ENCODE measurements at regions not wholly inside any gene's neighbourhood (a gene's known extent, or its start where the extent isn't known, plus 50 kb on each side); places are given as distances from the start of the nearest gene placed in this dataset.
A peak's percentile ranks its signal among the peaks of the same experiment; 100 is the strongest.
"Not testable (repeated sequence)": the region's sequence is repeated elsewhere in the genome, so short reads cannot be mapped to it uniquely, and the experiment has no call there.

GRCh38 chr4:9110700-9111099, 59.5 kb upstream of the FAM90A26 start:
- not testable (repeated sequence) for H3K27me3 Mint-ChIP-seq (ENCODE audit: low read depth); H3K36me3 Mint-ChIP-seq (ENCODE audit: low read depth); H3K27ac Mint-ChIP-seq (ENCODE audit: unreplicated experiment); DNase-seq (ENCODE audit: low spot score); H3K4me3 Mint-ChIP-seq (ENCODE audit: unreplicated experiment); H3K4me1 Mint-ChIP-seq (ENCODE audit: low read depth); H3K9me3 Mint-ChIP-seq (ENCODE audit: low read depth)

- H3K4me3 Mint-ChIP-seq (ENCODE audit: unreplicated experiment); H3K36me3 Mint-ChIP-seq (ENCODE audit: low read depth); H3K27me3 Mint-ChIP-seq (ENCODE audit: low read depth); DNase-seq (ENCODE audit: low spot score); H3K27ac Mint-ChIP-seq (ENCODE audit: unreplicated experiment); H3K9me3 Mint-ChIP-seq (ENCODE audit: low read depth); H3K4me1 Mint-ChIP-seq (ENCODE audit: low read depth): not testable (repeated sequence)
- TF ChIP-seq CTCF (IDR thresholded peaks at IDR 0.05), result peak; percentile 54
Measured at GRCh38 chr4:9103148-9103524, 67.1 kb upstream of the FAM90A26 start.

GRCh38 chr4:9102471-9103147, 67.6 kb upstream of the FAM90A26 start:
- not testable (repeated sequence) for H3K9me3 Mint-ChIP-seq (ENCODE audit: low read depth); H3K36me3 Mint-ChIP-seq (ENCODE audit: low read depth); H3K4me3 Mint-ChIP-seq (ENCODE audit: unreplicated experiment); H3K27me3 Mint-ChIP-seq (ENCODE audit: low read depth); H3K27ac Mint-ChIP-seq (ENCODE audit: unreplicated experiment); H3K4me1 Mint-ChIP-seq (ENCODE audit: low read depth); DNase-seq (ENCODE audit: low spot score)

- H3K4me1 Mint-ChIP-seq (ENCODE audit: low read depth); H3K36me3 Mint-ChIP-seq (ENCODE audit: low read depth); DNase-seq (ENCODE audit: low spot score); H3K27ac Mint-ChIP-seq (ENCODE audit: unreplicated experiment); H3K27me3 Mint-ChIP-seq (ENCODE audit: low read depth); H3K4me3 Mint-ChIP-seq (ENCODE audit: unreplicated experiment): not testable (repeated sequence)
- peaks cover 46% of the 10 kb centered on the region for H3K9me3 Mint-ChIP-seq (ENCODE audit: low read depth)
Measured at GRCh38 chr4:9096330-9096729, 73.9 kb upstream of the FAM90A26 start.

GRCh38 chr4:9078796-9079195, 91.4 kb upstream of the FAM90A26 start:
- not testable (repeated sequence) for H3K4me3 Mint-ChIP-seq (ENCODE audit: unreplicated experiment); DNase-seq (ENCODE audit: low spot score); H3K27ac Mint-ChIP-seq (ENCODE audit: unreplicated experiment); H3K4me1 Mint-ChIP-seq (ENCODE audit: low read depth); H3K36me3 Mint-ChIP-seq (ENCODE audit: low read depth); H3K27me3 Mint-ChIP-seq (ENCODE audit: low read depth)
- peaks cover 51% of the 10 kb centered on the region for H3K9me3 Mint-ChIP-seq (ENCODE audit: low read depth)

- H3K27ac Mint-ChIP-seq (ENCODE audit: unreplicated experiment); H3K27me3 Mint-ChIP-seq (ENCODE audit: low read depth); DNase-seq (ENCODE audit: low spot score); H3K4me1 Mint-ChIP-seq (ENCODE audit: low read depth); H3K36me3 Mint-ChIP-seq (ENCODE audit: low read depth); H3K4me3 Mint-ChIP-seq (ENCODE audit: unreplicated experiment): not testable (repeated sequence)
- peaks cover 47% of the 10 kb centered on the region for H3K9me3 Mint-ChIP-seq (ENCODE audit: low read depth)
Measured at GRCh38 chr4:9076974-9077373, 93.2 kb upstream of the FAM90A26 start.

GRCh38 chr4:9076486-9076885, 93.7 kb upstream of the FAM90A26 start:
- H3K36me3 Mint-ChIP-seq (ENCODE audit: low read depth); H3K27ac Mint-ChIP-seq (ENCODE audit: unreplicated experiment); H3K4me3 Mint-ChIP-seq (ENCODE audit: unreplicated experiment); H3K4me1 Mint-ChIP-seq (ENCODE audit: low read depth); DNase-seq (ENCODE audit: low spot score); H3K27me3 Mint-ChIP-seq (ENCODE audit: low read depth): not testable (repeated sequence)
- H3K9me3 Mint-ChIP-seq (ENCODE audit: low read depth), result peaks cover 42% of the 10 kb centered on the region

- not testable (repeated sequence) for H3K27ac Mint-ChIP-seq (ENCODE audit: unreplicated experiment); H3K36me3 Mint-ChIP-seq (ENCODE audit: low read depth)
- H3K9me3 Mint-ChIP-seq (ENCODE audit: low read depth), result peaks cover 51% of the 10 kb centered on the region
Measured at GRCh38 chr4:9073371-9073770, 96.8 kb upstream of the FAM90A26 start.

GRCh38 chr4:9072521-9073220, 97.5 kb upstream of the FAM90A26 start:
- not testable (repeated sequence) for H3K4me1 Mint-ChIP-seq (ENCODE audit: low read depth); H3K27ac Mint-ChIP-seq (ENCODE audit: unreplicated experiment); H3K27me3 Mint-ChIP-seq (ENCODE audit: low read depth); H3K36me3 Mint-ChIP-seq (ENCODE audit: low read depth); DNase-seq (ENCODE audit: low spot score); H3K4me3 Mint-ChIP-seq (ENCODE audit: unreplicated experiment)
- peaks cover 51% of the 10 kb centered on the region for H3K9me3 Mint-ChIP-seq (ENCODE audit: low read depth)

More at GRCh38 chr4:9073371-9073770, 96.8 kb upstream of the FAM90A26 start:
- not testable (repeated sequence) for DNase-seq (ENCODE audit: low spot score); H3K4me1 Mint-ChIP-seq (ENCODE audit: low read depth); H3K4me3 Mint-ChIP-seq (ENCODE audit: unreplicated experiment); H3K27me3 Mint-ChIP-seq (ENCODE audit: low read depth)

GRCh38 chr4:9067923-9068322, 102.3 kb upstream of the FAM90A26 start:
- H3K4me1 Mint-ChIP-seq (ENCODE audit: low read depth); H3K4me3 Mint-ChIP-seq (ENCODE audit: unreplicated experiment); H3K27ac Mint-ChIP-seq (ENCODE audit: unreplicated experiment); DNase-seq (ENCODE audit: low spot score); H3K36me3 Mint-ChIP-seq (ENCODE audit: low read depth); H3K27me3 Mint-ChIP-seq (ENCODE audit: low read depth): not testable (repeated sequence)
- H3K9me3 Mint-ChIP-seq (ENCODE audit: low read depth), result peaks cover 50% of the 10 kb centered on the region

- not testable (repeated sequence) for H3K27me3 Mint-ChIP-seq (ENCODE audit: low read depth); H3K36me3 Mint-ChIP-seq (ENCODE audit: low read depth); H3K27ac Mint-ChIP-seq (ENCODE audit: unreplicated experiment); DNase-seq (ENCODE audit: low spot score); H3K4me1 Mint-ChIP-seq (ENCODE audit: low read depth); H3K4me3 Mint-ChIP-seq (ENCODE audit: unreplicated experiment)
- H3K9me3 Mint-ChIP-seq (ENCODE audit: low read depth), result peaks cover 37% of the 10 kb centered on the region
Measured at GRCh38 chr4:9063612-9064011, 106.6 kb upstream of the FAM90A26 start.

- peaks cover 25% of the 10 kb centered on the region for H3K9me3 Mint-ChIP-seq (ENCODE audit: low read depth)
- H3K27me3 Mint-ChIP-seq (ENCODE audit: low read depth); DNase-seq (ENCODE audit: low spot score); H3K4me1 Mint-ChIP-seq (ENCODE audit: low read depth); H3K27ac Mint-ChIP-seq (ENCODE audit: unreplicated experiment); H3K36me3 Mint-ChIP-seq (ENCODE audit: low read depth); H3K4me3 Mint-ChIP-seq (ENCODE audit: unreplicated experiment): not testable (repeated sequence)
Measured at GRCh38 chr4:9024866-9025265, 145.3 kb upstream of the FAM90A26 start.

Data from chondrocyte (in vitro differentiated cells).